Nucleus accumbens (tissue), 56 donors: ENCODE measurements at regions not wholly inside any gene's neighbourhood (a gene's known extent, or its start where the extent isn't known, plus 50 kb on each side); places are given as distances from the start of the nearest gene placed in this dataset.
A peak's percentile ranks its signal among the peaks of the same experiment; 100 is the strongest.
"Not testable (repeated sequence)": the region's sequence is repeated elsewhere in the genome, so short reads cannot be mapped to it uniquely, and the experiment has no call there.

Source experiments
- DNase-seq, 56 donors: peaks; one replicate each; lab custom pipeline; 2025; lab: John Stamatoyannopoulos, UW

DNA sequence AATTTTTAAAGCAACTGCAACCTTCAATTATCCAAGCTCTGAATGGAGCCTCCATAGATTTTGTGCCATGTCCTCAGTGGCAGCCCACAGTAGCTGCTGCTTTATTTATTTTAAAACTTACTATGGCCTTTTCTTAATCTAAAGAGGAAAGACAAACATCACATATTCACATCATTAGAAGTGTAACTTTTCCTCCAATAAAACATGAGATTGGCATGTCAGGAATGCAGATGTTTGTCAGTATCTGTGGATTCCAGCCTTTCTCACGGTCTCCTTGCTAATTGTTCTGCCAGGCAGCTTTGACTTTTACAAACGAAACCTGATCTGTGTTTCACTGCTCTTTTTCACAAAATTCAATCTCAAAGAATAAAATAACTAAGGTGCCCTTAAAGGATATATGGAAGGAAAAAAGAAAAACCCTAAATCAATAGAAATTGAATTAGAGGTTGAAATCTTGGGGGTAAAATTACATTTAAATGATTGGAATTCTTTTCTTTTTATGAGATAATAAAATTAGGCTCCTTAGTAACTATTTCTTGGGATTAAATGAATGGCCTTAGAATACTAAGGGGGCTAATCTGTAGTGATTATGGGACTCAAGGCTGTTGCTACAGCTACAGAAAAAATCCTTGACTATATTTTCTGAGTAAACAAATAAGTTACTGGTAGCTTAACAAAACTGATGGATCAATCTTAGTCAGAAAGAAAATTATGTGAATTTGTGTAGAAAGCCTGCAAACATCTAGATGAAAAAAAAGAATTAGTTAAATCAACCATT is 151.3 kb downstream of the RTL9 start:
- DNase-seq = no peak

DNA sequence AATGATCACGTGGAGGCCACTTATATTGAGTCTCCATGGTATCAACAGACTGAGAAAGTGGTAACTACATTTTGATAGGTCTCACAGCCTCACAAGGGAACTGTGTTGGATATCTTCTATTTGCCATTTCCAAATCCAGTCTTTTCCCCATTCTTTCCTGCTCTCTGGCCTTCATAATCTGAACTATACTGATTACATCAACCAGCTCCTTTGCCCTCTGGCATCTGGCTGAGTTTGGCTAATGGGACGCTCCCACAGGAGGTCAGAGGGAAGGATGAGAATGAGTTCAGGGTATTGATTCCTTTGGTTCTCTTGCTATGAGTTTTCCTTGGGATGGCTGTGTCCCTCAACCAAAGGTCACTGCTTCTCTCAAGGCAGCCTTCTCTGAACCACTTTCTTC is 152.6 kb downstream of the RTL9 start:
- DNase-seq = no peak

DNA sequence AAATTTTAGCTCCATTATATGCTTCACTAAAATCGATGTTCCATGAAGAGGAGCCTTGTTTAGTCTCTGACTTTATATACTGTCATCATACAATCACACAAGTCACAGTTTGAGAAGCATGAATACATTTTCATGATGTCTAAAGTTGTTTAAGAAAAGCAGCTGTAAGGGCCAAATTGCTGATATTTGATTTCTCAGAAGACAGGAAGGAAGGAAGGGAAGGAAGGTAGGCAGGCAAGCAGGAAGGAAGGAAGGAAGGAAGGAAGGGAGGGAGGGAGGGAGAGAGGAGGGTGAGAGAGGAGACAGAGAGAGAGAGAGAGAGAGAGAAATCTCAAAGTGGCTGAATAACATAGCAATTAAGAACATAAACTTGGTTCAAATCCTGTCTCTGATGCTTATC is 153.7 kb downstream of the RTL9 start:
- no peak for DNase-seq

DNA sequence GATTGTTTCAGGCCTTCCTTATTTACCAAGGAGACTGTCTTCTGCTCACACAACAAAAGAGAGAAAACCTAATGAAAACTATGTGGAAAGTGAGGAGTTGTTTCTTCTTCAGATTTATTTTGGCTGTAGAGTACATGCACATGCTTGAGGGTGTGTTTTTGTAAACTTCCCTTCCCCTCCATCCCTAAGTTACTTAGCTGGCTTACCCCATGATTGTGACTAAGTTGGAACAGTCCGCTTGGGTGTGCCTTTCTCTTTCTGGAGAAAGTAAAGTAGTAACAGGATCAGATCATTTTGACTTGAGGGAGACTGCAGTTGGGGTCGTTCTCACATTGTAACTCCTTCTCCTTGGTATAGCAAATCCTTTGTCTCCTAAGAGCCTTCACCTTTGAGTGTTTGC is 155.9 kb downstream of the RTL9 start:
- DNase-seq = no peak

DNA sequence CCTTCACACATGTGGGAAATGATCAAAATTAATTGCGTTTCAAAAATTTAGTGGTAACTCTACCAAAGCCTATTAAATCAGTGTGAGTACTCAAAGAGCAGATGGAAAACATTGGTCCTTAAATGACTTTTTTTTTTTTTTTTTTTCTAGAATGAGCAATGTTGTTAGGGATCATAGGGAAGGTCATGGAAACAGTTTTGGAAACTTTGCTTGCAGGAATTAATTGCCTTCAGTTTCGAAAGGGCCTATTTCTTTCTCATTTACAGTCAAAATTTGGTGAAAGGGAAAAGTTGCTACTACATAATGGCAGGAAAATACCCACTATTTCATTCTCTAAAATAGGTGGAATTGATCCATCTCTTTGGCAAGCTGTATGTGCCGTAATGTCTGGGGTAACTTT is 160.9 kb downstream of the RTL9 start:
- DNase-seq = no peak

DNA sequence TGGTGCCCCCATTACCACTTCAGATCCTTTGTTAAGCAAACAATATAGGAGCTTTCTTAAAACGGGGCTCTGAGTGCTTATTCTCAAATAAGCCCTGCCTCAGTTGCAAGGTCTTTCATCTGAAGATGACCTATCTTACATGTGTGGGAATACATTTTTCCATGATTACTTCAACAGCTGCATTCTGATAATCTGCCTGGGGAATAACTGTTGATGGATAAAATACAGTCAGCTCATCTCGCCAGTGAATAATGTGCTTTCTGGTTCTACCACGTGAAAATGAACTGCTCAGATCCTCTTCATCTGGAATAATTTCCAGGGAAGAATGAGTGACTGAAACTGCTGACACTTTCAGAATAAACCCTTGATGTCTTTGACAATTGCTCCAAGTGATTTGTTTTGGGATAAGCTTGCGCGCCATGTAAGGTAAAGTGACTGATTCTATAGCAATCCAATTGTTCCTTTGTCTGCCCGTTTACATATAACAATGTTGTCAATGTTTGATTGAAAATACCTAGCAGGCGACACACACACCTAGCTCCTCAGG is 161.3 kb downstream of the RTL9 start:
- DNase-seq = no peak

DNA sequence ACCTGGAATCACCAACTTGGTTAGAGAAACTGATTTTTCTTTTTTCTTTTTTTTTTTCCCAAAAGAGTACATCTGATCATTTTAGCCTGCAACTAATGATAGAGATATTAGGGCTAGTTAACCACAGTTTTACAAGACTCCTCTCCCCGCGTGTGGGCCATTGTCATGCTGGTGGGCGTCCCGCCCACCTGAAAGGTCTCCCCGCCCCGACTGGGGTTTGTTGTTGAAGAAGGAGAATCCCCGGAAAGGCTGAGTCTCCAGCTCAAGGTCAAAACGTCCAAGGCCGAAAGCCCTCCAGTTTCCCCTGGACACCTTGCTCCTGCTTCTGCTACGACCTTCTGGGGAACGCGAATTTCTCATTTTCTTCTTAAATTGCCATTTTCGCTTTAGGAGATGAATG is 162.0 kb downstream of the RTL9 start:
- not testable (repeated sequence) for DNase-seq

DNA sequence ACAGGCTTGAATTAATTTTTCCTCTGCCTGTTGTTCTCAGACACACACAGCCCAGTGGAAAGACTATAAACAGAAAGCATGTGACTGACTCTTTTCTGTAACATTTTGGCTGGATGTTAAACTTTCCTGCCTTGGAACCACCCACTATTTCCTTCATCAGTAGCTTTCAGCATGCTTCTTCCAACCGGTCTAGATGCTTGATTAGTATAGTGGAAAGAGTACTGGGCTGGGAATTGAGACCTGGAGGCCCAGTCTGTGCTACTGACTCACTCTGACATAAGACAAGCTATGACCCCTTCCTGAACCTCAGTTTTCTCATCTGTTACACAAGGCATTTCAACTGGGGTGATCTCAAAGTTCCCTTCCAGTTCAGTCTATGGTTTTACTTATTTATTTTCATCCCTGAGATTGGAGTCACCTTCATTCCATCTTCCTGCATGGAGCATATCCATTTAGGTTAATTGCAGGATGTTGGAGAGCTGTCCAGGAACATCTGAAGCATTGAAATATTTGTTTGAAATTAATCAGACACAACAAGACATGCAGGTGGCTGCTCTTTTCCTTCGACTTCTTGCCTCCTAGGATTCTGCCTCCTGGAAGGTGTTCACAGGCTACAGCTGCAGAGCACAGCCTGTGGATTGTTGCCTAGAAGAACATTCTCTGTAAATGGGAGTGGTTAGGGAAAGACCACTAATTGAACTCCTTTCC is 173.4 kb downstream of the RTL9 start:
- DNase-seq = no peak

DNA sequence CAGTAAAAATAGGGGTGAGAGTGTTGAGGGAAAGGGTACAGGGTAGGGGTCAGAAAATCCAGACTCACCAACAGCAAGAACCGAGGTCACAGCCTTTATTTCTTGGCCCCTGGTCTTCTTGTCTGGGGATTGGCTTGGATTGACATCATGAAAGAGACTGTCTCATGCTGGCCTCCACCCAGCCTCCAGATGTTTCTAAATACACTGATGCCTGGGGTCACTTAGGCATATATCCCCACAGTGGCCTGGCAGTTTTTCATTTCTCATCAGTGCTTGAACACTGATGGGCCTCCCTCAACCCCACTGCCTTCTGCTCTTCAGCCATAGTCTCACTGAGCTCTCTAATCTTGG is 173.9 kb downstream of the RTL9 start:
- no peak for DNase-seq

DNA sequence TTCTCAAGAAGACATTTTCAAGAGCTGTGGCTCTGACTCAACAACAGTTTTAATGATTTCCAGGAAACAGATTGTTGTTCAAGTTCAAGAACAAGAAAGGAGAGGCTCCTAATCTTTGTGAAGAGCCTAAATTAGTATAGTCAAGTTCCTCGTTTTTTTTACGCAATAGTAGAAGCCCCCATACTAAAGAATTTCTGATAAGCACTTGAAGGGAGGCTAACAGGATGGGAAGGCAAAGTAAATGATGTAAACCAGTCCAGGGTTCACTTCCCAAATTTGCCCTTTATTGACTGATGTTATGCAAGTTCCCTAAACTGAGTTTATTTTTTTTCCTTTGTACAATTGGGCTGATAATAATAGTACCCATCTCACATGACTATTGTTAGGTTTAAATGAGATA is 178.2 kb downstream of the RTL9 start:
- DNase-seq = no peak

DNA sequence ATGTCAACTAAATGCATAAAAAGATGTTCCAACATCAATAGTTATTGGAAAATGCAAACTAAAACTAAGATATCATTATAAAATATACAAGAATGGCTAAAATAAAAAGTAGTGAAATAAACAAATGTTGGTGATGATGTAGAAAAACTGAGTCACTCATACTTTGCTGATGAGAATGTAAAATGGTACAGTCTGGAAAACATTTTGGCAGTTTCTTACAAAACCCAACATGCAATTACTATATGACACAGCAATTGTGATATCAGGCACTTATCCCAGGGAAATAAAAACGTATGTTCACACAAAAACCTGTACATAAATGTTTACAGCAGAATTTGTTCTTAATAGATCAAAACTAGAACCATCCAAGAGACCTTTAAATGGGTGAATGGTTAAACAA is 182.6 kb downstream of the RTL9 start:
- DNase-seq = no peak

DNA sequence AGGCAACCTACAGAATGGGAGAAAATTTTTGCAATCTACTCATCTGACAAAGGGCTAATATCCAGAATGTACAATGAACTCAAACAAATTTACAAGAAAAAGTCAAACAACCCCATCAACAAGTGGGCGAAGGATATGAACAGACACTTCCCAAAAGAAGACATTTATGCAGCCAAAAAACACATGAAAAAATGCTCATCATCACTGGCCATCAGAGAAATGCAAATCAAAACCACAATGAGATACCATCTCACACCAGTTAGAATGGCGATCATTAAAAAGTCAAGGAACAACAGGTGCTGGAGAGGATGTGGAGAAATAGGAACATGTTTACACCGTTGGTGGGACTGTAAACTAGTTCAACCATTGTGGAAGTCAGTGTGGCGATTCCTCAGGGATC is 192.2 kb downstream of the RTL9 start:
- DNase-seq = not testable (repeated sequence)

DNA sequence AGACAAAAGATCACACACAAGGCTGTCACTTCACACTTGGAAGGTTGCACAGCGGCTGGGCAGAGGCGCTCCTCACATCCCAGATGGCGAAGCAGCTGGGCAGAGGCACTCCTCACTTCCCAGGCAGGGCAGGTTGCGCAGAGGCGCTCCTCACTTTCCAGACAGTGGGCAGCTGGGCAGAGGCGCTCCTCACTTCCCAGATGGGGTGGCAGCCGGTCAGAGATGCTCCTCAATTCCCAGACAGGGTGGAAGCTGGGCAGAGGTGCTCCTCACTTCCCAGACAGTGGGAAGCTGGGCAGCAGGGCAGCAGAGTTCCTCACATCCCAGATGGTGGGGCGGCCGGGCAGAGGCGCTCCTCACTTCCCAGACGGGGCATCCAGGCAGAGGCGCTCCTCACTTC is 199.2 kb downstream of the RTL9 start:
- no peak for DNase-seq

DNA sequence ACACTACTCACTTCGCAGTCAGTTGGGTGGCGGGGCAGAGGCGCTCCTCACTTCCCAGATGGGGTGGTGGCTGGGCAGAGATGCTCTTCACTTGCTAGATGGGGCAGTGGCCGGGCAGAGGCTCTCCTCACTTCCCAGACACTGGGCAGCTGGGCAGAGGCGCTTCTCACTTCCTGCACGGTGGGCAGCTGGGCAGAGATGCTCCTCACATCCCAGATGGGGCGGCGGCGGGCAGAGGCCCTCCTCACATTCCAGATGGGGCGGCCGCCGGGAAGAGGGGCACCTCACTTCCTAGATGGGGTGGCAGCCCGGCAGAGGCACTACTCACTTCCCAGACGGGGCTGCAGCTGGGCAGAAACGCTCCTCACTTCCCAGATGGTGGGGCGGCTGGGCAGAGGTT is 199.8 kb downstream of the RTL9 start:
- DNase-seq = no peak

DNA sequence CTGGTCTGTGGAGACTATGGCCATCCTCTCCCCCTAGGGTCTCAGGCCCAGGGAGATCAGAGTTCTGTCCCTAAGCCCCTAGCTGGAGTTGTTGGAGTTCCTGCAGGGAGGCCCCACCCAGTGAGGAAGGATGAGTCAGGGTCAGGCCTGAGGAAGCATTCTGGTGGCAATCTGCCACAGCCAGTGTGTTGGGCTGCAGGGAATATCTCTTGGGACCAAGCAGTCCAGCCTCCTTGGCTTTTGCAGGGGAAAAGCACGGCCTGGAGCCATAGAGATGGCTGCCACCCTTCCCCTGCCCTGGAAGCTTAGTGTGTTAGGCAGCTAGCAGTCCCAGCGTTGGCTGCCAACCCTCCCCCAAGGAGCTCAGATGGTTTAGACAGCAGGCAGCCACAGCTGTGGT is 202.4 kb downstream of the RTL9 start:
- no peak for DNase-seq

DNA sequence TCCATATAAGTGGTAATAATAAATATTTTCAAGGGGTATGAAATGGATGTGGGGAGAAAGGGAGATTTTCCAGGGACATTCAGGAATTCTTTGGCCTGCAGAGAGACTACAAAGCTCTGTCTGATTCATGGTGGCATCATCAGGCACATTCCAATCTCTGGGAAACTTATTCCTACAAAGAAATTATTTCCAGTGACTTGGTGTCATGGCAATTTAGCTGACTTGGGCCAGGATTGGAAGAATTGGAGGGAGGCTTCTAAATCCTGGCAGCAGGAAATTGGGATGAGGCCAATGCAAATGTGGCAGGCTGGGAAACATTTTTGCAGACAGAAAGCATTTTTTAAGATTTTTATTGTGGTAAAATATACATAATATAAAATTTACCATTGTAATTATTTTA is 204.6 kb downstream of the RTL9 start:
- peak in 8 of 56 donors; percentile 0 to 4 (median 0) for DNase-seq

DNA sequence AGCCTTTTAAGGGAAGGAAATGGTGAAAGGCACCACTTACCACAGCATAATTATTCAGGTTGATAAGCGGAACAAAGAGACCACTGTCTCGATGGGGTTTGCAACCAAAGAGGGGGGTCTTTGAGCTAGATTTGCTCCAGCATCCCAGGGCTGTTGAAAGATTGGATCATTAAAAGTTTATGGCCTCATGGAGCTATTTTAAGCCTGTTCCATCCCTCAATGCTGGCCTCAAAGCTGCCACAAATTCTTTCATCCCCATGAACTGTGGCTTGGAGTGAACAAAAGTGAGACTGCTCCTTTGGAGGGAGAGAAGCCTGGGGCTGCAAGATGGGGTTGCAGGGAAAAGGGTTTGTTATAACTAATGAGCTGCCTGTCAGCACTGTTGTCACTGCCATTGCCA is 209.8 kb downstream of the RTL9 start:
- no peak for DNase-seq

DNA sequence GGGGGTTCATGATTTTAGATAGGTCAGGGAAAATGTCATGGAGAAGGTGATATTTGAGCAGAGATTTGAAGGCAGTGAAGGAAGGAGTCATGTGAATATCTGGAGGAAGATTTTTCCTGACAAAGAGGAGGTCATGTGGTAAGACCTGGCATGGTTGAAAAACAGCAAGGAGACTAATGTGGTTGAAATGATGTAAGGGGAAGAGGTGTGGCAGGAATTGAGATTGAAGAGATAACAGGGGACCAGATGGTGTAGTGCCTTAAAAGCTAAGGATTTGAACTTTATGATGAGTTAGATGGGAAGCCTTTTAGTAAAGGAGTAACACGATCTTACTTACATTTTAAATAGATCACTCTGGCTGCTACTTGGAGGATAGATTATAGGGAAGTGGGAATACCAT is 210.9 kb downstream of the RTL9 start:
- DNase-seq = no peak

DNA sequence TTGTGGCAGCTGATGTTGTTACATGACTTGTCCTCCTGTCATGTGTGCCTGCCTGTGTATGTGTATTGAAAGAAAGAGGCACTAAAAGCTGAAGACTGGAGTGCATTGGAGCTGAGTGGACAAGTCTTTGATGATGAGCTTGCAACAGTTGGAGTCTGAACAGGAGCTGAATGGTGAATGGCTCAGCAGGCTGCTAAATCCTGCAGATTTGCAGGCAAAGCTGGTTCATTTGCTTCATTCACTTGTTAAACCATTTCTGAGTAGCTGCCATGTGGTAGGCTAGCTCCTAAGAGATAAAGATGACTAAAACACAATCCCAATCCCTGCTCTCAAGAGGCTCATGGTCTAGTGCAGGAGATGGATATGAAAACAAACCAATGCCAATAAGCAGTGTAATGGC is 217.3 kb downstream of the CHRDL1 start:
- DNase-seq = no peak

DNA sequence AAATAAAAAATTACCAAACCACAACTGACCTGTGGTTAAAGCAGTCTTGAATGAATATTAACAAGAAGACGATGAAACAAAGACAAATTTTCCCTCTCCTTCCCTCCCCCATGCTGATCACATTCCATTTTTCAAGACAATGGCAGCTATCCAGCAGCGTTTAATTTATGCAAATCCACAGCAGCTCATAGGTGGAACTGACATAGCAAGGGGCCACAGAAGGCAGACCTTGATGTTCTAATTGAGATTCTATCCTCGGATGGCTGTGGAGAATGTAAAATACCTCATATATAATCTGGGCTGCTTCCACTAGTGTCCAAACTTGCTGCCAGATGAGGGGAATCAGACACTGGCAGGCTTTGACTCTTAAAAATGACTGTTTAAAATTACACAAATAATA is 211.5 kb downstream of the CHRDL1 start:
- no peak for DNase-seq

DNA sequence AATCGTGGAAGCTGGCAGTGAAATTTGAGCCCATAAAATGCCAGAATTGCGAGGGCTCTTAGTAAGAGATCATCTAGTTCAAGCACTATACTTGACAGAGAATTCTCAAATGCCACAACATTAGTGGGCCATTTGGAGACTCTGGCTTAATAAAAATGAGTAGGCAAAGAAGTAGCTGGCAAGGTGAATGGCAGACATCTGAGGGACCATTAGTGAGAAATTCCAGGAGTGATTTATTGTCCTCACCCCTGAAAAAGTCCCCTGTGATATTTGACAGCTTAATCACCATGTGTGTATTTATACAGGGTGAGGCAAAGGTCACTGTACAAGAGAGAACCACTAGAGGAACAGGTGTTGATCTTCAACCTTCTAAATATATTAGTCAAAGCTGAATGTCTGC is 207.5 kb downstream of the CHRDL1 start:
- no peak for DNase-seq

DNA sequence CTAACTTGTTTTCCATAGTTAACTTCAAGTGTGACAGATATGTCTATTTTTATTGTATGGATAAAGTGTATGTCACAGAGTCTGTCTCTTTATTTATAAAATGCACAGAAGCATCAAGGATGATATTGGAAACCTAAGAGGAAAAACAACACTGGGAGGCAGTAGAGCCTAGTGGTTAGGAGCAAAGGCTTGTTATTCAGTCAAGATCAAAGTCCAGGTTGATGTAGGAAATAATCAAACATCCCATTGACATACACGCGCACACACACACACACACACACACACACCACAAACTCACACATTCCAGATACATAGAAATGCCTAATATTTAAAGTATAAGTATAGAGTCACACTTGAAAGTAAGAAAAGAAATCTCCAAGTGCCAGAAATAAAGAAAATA is 206.8 kb downstream of the CHRDL1 start:
- no peak for DNase-seq
